IMR-90 (cell line): ENCODE measurements at regions not wholly inside any gene's neighbourhood (a gene's known extent, or its start where the extent isn't known, plus 50 kb on each side); places are given as distances from the start of the nearest gene placed in this dataset.

ENCODE experiments used
- ATAC-seq: fragments of 200-7000 bp; cut with Tn5 transposase; 2 replicates; pipeline ENCODE4 v1.9.1; 2020; ENCODE audit warnings: low read depth, mild to moderate bottlenecking, moderate library complexity
- BruUV-seq: library from RNA; stranded (reverse); fragments of 400-500 nt; replicated peaks from 2 replicates; lab custom pipeline; 2021; lab: Mats Ljungman, UMichigan
- CTCF ChIA-PET: fragments of 300-600 bp; formaldehyde crosslinking; extraction: SDS; loops from one replicate; lab custom pipeline; 2021; ENCODE audit warnings: antibody characterized with exemption; lab: Yijun Ruan, JAX
- POLR2A ChIA-PET: fragments of 300-600 bp; sonication (Branson Sonifier 250); formaldehyde crosslinking; loops from one replicate; lab custom pipeline; 2022; ENCODE audit warnings: antibody characterized with exemption; ENCODE audit not compliant: unreplicated experiment; lab: Charles Lee
- DNase-seq: peaks from one replicate; pipeline ENCODE4 v3.0.0; 2013
- H2AFZ ChIP-seq: replicated peaks from 2 replicates; pipeline ENCODE3; 2013; ENCODE audit warnings: low read length, mild to moderate bottlenecking; ENCODE audit not compliant: poor library complexity
- H2AK5ac ChIP-seq: 2 replicates; pipeline ENCODE4 v1.6.1; 2013; ENCODE audit warnings: low read depth, low read length, inconsistent platforms
- H2AK9ac ChIP-seq: replicated peaks from 2 replicates; pipeline ENCODE3; 2013; ENCODE audit warnings: mild to moderate bottlenecking, low read depth, low read length, moderate library complexity; ENCODE audit not compliant: poor library complexity
- H2BK120ac ChIP-seq: 2 replicates; pipeline ENCODE4 v1.6.1; 2013; ENCODE audit warnings: low read depth, low read length, inconsistent platforms
- H2BK15ac ChIP-seq: 3 replicates; pipeline ENCODE4 v1.6.1; 2013; ENCODE audit warnings: low read depth, low read length, inconsistent platforms
- H2BK20ac ChIP-seq: 2 replicates; pipeline ENCODE4 v1.6.1; 2013; ENCODE audit warnings: low read depth, mild to moderate bottlenecking, inconsistent platforms, low read length, moderate library complexity
- H2BK5ac ChIP-seq: 2 replicates; pipeline ENCODE4 v1.6.1; 2013; ENCODE audit warnings: mild to moderate bottlenecking, low read depth, low read length, inconsistent platforms; ENCODE audit not compliant: poor library complexity, severe bottlenecking
- H3K14ac ChIP-seq: replicated peaks from 2 replicates; pipeline ENCODE4 v1.6.1; 2013; ENCODE audit warnings: low read depth, low read length, inconsistent platforms
- H3K18ac ChIP-seq: 2 replicates; pipeline ENCODE4 v1.6.1; 2013; ENCODE audit warnings: low read depth, low read length, control low read depth
- H3K23ac ChIP-seq: 2 replicates; pipeline ENCODE4 v1.6.1; 2013; ENCODE audit warnings: low read depth, low read length, inconsistent platforms
- H3K27ac ChIP-seq: 2 replicates; pipeline ENCODE4 v1.5.1; 2013; ENCODE audit warnings: mild to moderate bottlenecking, control low read depth, low read length; ENCODE audit not compliant: insufficient read depth
- H3K27me3 ChIP-seq: 2 replicates; pipeline ENCODE4 v1.6.1; 2013; ENCODE audit warnings: low read length; ENCODE audit not compliant: control insufficient read depth, insufficient read depth
- H3K36me3 ChIP-seq: 2 replicates; pipeline ENCODE4 v1.6.1; 2013; ENCODE audit warnings: low read length, mixed read lengths; ENCODE audit not compliant: control insufficient read depth, insufficient read depth
- H3K4ac ChIP-seq: 2 replicates; pipeline ENCODE4 v1.6.1; 2013; ENCODE audit warnings: low read depth, low read length, inconsistent platforms
- H3K4me1 ChIP-seq: 2 replicates; pipeline ENCODE4 v1.6.1; 2013; ENCODE audit warnings: low read length, mixed read lengths; ENCODE audit not compliant: control insufficient read depth, insufficient read depth
- H3K4me2 ChIP-seq: 2 replicates; pipeline ENCODE4 v1.6.1; 2013; ENCODE audit warnings: low read depth, mild to moderate bottlenecking, control low read depth, low read length, moderate library complexity
- H3K4me3 ChIP-seq: 2 replicates; pipeline ENCODE4 v1.5.1; 2013; ENCODE audit warnings: low read depth, mild to moderate bottlenecking, control low read depth, low read length, moderate library complexity; ENCODE audit not compliant: insufficient read depth
- H3K56ac ChIP-seq: 2 replicates; pipeline ENCODE4 v1.6.1; 2013; ENCODE audit warnings: low read length, inconsistent platforms; ENCODE audit not compliant: insufficient read depth; ENCODE audit errors: extremely low read depth
- H3K79me1 ChIP-seq, 2 experiments: 2 replicates each; pipeline ENCODE4 v1.6.1; 2013; ENCODE audit warnings: low read length in 2 of 2, inconsistent platforms in 1 of 2, low read depth in 1 of 2
- H3K9ac ChIP-seq: 2 replicates; pipeline ENCODE4 v1.6.1; 2013; ENCODE audit warnings: low read depth, low read length, control low read depth
- H3K9me1 ChIP-seq: 2 replicates; pipeline ENCODE4 v1.6.1; 2013; ENCODE audit warnings: low read length, inconsistent platforms; ENCODE audit not compliant: insufficient read depth
- H3K9me3 ChIP-seq: 2 replicates; pipeline ENCODE4 v1.6.1; 2013; ENCODE audit warnings: low read length; ENCODE audit not compliant: control insufficient read depth, insufficient read depth
- H4K20me1 ChIP-seq: 2 replicates; pipeline ENCODE4 v1.6.1; 2013; ENCODE audit warnings: low read length, inconsistent platforms; ENCODE audit not compliant: insufficient read depth
- H4K5ac ChIP-seq: 2 replicates; pipeline ENCODE4 v1.6.1; 2013; ENCODE audit warnings: mild to moderate bottlenecking, low read depth, low read length, control low read depth
- H4K8ac ChIP-seq, 2 experiments: 2 replicates each; pipeline ENCODE4 v1.6.1; 2013; ENCODE audit warnings: low read depth in 2 of 2, low read length in 2 of 2, control low read depth in 1 of 2, inconsistent platforms in 1 of 2
- H4K91ac ChIP-seq: 2 replicates; pipeline ENCODE4 v1.6.1; 2013; ENCODE audit warnings: low read depth, low read length, inconsistent platforms; ENCODE audit not compliant: insufficient read depth
- BHLHE40 ChIP-seq: fragments of 150-350 bp; IDR thresholded peaks from 2 replicates; pipeline ENCODE4 v1.6.1; 2016; ENCODE audit warnings: mild to moderate bottlenecking, low read depth, low read length
- CHD1 ChIP-seq: IDR thresholded peaks from 2 replicates; pipeline ENCODE4 v1.6.1; 2012; ENCODE audit warnings: low read depth, low read length, improper control_type of control experiment
- CTCF ChIP-seq: conservative IDR thresholded peaks from 2 replicates; pipeline ENCODE4 v1.5.1; 2012; ENCODE audit warnings: mild to moderate bottlenecking, low read depth, low read length, improper control_type of control experiment
- FOS ChIP-seq: fragments of 150-350 bp; IDR thresholded peaks from 2 replicates; pipeline ENCODE4 v1.6.1; 2016; ENCODE audit warnings: low read depth, low read length
- MAZ ChIP-seq: IDR thresholded peaks from 2 replicates; pipeline ENCODE4 v1.6.1; 2012; ENCODE audit warnings: low read depth, mild to moderate bottlenecking, low read length, improper control_type of control experiment, moderate library complexity, borderline replicate concordance
- MXI1 ChIP-seq: IDR thresholded peaks from 2 replicates; pipeline ENCODE4 v1.6.1; 2012; ENCODE audit warnings: low read depth, mild to moderate bottlenecking, low read length, moderate library complexity, borderline replicate concordance
- NFE2L2 ChIP-seq: fragments of 150-350 bp; IDR thresholded peaks from 2 replicates; pipeline ENCODE4 v1.6.1; 2016; ENCODE audit warnings: low read depth, mild to moderate bottlenecking, low read length
- RCOR1 ChIP-seq: IDR thresholded peaks from 2 replicates; pipeline ENCODE4 v1.6.1; 2012; ENCODE audit warnings: mild to moderate bottlenecking, low read length, improper control_type of control experiment; ENCODE audit not compliant: insufficient replicate concordance
- RFX5 ChIP-seq: IDR thresholded peaks from 2 replicates; pipeline ENCODE4 v1.8.0; 2012; ENCODE audit warnings: low read depth, mild to moderate bottlenecking, low read length, moderate library complexity
- WGBS, 2 experiments: methylation state at CpG; one replicate each; pipeline versions ENCODE4 v1.1.5 to v1.1.7; 2013; ENCODE audit warnings: missing lambda C conversion rate in 2 of 2; ENCODE audit not compliant: insufficient read length in 1 of 2; ENCODE audit errors: extremely low coverage in 2 of 2; 5-methylcytosine and 5-hydroxymethylcytosine counted together
- dilution Hi-C: fragments of 300-500 bp; cut with HindIII; formaldehyde crosslinking; loops from one replicate; pipeline ENCODE4 v1.14.3; 2018; ENCODE audit warnings: low sequenced_read_pairs; ENCODE audit not compliant: unreplicated experiment
- in situ Hi-C: fragments of 300-500 bp; cut with MboI; formaldehyde crosslinking; loops from 3 replicates; pipeline ENCODE4 v1.14.3; 2019; ENCODE audit warnings: low sequenced_read_pairs, inconsistent platforms, mixed read lengths
- intact Hi-C: fragments of 100-400 bp; cut with micrococcal nuclease; formaldehyde crosslinking; loops from 2 replicates; pipeline ENCODE4 v1.10.0; 2022

DNA sequence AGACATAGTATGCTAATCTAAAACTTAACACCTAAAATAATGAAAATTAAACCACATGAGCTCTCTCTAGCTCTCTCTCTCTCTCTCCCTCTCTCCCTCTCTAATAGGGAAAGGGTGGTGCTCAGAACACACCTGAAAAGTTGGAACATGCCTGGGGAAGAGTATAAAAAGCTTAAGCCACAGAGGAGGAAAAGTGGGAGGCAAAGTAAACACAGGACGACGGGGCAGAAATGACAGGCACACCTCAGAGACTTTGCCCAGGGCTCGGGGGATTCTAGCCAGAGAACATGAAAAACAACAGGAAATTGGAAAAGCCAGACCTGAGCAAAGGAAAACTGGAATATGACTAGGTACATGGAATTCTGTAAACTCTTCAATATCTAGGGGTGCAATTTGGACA, 666.1 kb downstream of the BCL11A start:
- DNase-seq (no peak), ATAC-seq (no peak)
- ChIA-PET CTCF (interaction anchor here (0.7 kb wide), 1 partner anchor 747 kb away, joined by 3 read pairs; no protein-coding TSS in a partner anchor), POLR2A (no interaction called here)
- Histone ChIP-seq H3K4me2 (no peak overlapping the region), H3K27me3 (no peaks in the 10 kb centered on the region), H4K5ac (no peak overlapping the region), H3K9me1 (no peaks in the 10 kb centered on the region), H2BK15ac (no peak overlapping the region), H3K27ac (no peak overlapping the region), H4K20me1 (no peaks in the 10 kb centered on the region), H3K9ac (no peak overlapping the region), H4K8ac (no peak overlapping the region), H3K14ac (no peak overlapping the region), H2BK120ac (no peak overlapping the region), H3K36me3 (no peaks in the 10 kb centered on the region), H3K79me1 (no peaks in the 10 kb centered on the region), H2AFZ (no peak overlapping the region), H2AK9ac (no peak overlapping the region), H3K4me1 (no peaks in the 10 kb centered on the region), H3K23ac (no peak overlapping the region), H2BK20ac (no peak overlapping the region), H4K91ac (no peak overlapping the region), H2BK5ac (no peak overlapping the region), H3K56ac (no peak overlapping the region), H3K9me3 (no peaks in the 10 kb centered on the region; the same call in 1 of the 2 replicates), H2AK5ac (no peak overlapping the region), H3K4ac (no peak overlapping the region), H3K18ac (no peak overlapping the region), H3K4me3 (no peak overlapping the region)
- no CpG with 5 or more reads among the region's 3 CpGs for WGBS, 2 experiments
- in situ Hi-C loops (no loop called here), intact Hi-C loops (no loop called here), dilution Hi-C loops (no loop called here)
- TF ChIP-seq FOS (no peak), CTCF (no peak), MAZ (no peak), CHD1 (no peak), NFE2L2 (no peak), MXI1 (no peak), RCOR1 (no peak), BHLHE40 (no peak), RFX5 (no peak)
- no TSS peak for BruUV-seq
